ENCODE measurements at regions not wholly inside any gene's neighbourhood (a gene's known extent, or its start where the extent isn't known, plus 50 kb on each side); places are given as distances from the start of the nearest gene placed in this dataset.

DNA sequence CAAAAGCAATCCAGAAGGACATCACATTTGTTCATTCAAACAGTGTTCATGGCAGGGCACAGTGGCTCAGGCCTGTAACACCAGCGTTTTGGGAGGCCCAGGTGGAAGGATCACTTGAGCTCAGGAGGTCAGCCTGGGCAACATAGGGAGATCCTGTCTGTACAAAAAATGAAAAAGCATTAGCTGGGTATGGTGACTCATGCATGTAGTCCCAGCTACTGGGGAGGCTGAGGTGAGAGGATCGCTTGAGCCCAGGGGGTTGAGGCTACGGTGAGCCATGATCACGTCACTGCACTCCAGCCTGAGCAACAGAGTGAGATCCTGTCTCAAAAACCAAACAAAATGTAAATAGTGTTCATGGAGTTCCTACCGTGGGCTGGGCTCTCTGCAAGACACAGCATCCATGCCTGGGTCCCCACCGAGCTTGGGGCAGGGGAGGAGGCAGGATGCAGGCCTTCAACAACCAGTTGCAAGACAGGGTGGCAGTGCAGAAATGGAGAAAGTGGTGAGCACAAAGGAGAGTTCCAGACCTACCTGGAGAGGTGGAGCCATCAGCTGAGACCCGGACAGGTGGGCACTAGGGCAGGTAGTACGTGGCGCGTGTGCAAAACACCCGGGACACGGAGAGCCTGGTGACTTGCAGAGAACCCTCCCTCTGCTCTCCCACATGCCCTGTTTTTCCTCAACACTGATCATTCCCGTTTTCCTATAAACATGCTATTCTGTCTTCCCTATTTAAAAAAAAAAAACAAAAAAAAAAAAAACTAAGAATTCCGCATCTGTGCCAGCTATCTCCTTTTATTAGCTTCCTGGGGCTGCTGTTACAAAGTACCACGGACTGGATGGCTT lies 138.9 kb downstream of the TOMM20 start:
- DNase-seq (ENCODE audit: low read depth in 3 of 3), result no peak

DNA sequence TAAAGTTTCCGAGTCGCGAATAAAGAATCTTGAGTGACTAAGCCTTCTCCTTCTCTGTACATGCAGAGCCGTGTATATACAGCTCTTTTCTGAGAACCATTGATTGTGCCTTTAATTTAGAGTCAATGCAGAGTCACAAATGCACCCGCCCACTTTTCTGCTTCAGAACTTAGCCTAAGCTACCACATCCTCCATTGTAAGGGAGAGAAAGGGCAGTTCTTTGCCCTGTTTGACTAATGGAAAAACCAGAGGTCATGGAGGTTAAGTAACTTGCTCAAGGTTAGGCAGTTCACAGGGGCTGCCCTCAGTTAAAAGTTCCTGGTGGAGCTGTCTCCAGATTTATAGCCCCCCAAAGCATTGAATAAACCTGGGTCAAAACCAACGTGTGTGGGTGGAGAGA lies 139.6 kb downstream of the TOMM20 start:
- no peak for DNase-seq (ENCODE audit: low read depth in 3 of 3)

DNA sequence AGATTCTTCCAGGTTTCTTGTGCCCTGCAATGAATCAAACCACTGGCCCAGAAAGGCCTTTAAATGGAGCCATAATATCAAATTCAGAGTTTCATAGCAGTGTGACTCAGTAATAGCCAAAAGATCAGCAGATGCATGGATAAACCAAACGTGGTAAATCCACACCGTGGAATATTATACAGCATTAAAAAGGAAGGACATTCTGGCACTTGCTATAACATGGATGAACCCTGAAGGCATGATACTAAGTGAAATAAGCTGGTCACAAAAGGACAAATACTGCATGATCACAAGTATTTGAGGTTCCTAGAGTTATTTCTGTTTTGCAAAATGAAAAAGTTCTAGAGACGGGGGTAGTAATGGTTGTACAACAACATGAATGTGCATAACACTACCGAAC lies 140.1 kb downstream of the TOMM20 start:
- no peak for DNase-seq (ENCODE audit: low read depth in 3 of 3)

DNA sequence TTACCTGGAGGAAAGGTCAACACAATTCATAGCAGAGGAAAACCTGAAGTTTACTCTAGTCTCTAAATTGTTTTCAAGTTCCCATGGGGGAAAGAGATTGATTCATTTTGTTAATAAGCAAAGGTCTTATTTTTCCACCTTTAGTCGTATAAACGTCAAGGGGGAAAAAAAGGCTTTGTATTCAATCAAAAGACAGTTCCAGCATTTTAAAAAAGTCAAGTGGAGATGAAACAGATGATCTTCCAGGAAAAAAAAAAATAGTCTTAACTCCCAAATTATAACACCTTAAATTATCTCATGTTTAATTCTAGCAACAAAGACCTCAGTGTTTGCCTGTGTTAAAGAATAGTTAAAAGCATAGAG lies 140.5 kb downstream of the TOMM20 start:
- no peak for DNase-seq (ENCODE audit: low read depth in 3 of 3)

DNA sequence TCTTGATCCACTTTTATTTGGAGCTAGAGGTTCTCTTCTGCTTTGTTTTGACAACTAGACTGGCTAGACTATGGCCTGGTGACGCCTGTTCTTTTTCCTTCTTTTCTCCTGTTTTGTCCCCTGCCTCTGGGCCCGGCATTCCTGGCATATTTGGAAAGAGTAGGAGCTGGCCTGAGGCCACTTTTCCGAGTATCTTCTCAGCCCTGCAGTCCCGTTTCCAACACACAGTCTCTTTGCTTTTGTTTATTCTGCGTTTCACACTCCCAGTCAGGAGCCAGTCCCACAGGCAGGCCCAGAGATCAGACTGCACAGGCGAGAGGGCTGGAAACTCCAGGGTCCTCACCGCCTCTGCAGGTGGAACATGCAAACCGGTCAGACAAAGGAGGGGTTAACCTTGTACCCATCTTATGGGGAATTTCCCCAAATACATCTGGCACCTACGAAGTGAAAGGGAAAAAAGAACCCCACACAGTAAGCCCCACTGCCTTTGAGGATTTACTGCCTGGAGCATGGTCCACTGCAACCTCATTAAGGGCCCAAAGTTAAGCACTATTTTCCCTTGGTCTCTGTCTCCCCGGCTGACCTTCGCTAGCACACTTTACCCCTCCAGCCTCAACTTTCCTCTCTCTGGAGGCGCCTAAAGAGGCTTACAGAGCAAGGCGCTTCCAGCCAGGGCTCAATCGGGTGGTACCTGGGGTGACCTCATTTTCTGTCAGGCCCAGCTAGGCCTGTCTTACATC lies 141.1 kb downstream of the TOMM20 start:
- DNase-seq (ENCODE audit: low read depth in 3 of 3), result peak in 1 of 3 experiments; percentile 41

DNA sequence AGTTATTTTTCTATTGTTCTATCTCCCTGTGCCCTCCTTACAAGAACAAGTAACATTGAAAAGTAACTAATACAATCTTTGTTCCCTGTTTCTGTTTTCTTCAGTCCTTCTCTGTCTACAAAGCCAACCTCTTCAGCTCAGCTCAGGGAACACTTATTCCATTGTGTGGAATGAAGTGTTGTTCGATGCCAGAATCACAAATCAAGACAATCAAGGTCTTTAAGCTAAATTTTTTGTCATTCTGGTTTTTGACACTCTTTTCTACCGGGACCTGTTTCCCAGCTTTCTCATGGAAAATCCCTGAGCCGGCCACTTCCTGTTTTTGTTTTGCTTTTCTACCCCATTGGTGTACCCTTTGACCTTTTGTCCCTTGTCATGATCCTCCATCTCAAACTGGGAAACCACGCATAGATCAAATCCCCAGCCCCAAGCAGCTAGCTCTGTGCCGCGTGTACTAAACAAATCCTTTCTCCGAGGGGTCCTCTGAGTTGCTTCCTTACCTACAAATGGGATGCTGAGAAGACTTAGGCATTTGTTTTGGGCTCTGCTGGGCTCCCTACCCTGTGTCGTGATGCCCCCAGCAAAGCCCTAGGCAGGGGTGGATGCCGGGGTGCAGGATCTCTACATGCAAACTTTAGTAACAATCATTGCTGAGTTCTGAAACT lies 141.8 kb downstream of the TOMM20 start:
- no peak for DNase-seq (ENCODE audit: low read depth in 3 of 3)

DNA sequence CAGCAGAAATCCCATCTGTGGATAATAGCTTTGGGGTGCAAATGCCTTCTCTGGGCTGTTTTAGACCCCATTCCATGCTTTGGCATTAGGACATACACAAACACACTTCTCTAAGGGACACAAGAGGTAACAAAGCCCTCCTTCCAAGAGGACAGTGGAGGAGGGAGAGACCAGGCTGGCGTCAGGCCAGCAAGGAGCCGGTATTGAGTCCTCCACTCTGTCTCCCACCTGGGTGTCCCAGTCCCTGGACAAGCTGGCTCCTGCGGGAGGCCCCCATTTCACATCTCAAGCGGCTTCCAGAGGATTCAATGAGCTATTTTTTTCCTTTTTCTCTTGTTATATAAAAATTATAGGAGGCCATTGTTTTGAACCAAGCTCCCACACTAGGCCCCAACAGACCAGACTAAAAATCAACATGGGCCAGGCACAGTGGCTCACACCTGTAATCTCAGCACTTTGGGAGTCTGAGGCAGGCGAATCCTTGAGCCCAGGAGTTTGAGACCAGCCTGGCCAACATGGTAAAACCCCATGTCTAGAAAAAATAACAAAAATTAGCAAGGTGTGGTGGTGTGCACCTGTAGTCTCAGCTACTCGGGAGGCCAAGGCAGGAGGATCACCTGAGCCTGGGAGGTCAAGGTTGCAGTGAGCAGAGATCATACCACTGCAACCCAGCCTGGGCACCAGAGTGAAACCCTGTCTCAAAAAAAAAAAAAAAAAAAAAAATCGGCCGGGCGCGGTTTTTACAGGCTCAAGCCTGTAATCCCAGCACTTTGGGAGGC lies 142.9 kb downstream of the TOMM20 start:
- DNase-seq (ENCODE audit: low read depth in 3 of 3), result no peak

DNA sequence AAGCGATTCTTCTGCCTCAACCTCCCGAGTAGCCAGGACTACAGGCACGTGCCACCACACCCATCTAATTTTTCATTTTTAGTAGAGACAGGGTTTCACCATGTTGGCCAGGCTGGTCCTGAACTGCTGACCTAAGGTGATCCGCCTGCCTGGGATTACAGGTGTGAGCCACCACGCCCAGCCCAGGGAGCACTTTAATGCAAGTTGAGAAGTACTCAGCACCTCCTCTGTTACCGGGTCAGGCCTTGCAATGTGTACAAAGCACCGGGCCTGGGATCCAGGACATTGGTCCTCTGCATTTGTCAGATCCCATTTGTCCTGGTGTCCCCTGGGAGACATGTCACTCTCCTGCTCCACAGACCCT lies 143.6 kb downstream of the TOMM20 start:
- no peak for DNase-seq (ENCODE audit: low read depth in 3 of 3)

DNA sequence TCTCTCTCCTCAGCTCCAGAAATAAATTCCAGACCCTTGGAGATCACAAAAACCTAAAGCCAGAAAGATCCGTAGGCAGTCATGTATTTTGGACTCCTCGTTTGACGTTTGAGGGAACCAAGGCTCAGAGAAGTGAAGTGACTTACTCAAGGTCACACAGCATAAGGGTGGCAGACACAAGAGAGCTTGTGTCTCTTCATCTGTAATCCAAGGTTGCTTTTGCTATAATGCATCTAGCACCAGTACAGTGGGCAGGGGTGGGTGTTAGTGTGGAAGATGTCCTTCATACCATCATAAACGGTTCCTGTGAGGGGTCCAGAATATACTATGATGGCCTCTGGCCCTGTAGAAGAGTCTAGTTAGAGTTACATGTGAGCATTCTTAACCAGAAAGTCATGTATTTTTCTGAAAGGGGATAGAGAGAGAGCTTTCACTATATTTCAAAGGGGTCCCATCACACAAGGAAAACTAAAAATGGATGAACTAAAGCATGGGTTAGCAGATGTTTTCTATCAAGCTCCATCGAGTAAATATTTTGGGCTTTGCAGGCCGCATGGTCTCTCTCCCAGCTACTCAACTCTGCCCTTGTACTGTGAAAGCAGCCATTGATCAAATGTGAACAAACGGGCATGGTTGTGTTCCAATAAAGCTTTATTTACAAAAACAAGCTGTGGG lies 144.9 kb downstream of the TOMM20 start:
- no peak for DNase-seq (ENCODE audit: low read depth in 3 of 3)

DNA sequence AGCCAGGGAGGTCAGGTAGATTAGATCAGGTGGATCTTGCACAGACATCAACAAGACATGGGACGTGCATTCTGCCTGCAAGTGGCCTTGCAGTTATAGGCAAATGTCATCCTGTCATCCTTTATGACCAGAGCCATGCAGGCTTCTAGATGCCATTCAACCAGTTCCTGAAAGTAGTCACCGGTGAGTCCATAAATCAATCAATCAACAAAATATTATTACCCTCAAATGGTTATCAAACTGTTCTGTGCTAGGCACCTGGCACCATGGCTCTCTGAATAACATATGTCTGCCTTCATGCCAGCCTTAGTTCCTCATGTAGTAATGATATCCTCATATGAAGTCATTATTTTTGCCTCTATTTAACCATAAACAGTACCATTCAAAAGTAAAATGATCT lies 146.9 kb downstream of the TOMM20 start:
- DNase-seq (ENCODE audit: low read depth in 3 of 3), result no peak

DNA sequence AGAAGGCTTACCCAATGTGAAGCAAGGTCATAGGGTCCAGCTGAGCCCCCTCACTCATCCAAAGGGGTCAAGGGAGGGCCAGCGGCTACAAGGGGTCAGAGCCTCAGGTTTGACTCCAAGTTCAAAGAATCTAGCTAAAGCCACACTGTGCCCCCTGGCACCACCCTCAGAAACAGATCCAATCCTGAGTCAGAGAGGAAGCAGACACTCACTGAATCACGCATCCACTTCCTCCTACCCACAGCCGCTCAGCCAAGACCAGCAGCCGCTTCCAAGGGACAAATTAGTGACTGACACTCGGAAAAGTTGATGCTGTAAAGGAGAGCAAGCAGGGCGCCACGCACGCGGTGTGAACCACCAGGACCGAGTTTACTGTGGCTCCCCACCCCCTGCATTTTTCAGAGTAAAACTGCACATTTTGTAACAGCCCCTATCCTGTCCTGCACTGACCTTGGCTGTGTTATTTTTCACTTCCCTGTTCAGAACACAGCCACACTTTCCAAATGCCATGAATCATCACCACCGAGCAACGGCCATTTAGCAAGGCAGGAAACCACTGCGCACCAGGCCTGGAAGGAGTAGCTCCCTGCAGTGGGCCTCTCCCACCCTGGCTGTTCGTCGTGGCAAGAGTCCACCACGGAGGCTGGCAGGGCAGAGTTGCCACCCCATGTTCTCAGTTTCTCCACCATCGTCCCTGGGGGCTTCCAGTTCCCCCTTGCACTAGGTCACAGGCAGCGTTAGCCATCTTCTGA lies 147.8 kb downstream of the TOMM20 start:
- peak; percentile 38 to 83 (median 65) for DNase-seq (ENCODE audit: low read depth in 3 of 3)

DNA sequence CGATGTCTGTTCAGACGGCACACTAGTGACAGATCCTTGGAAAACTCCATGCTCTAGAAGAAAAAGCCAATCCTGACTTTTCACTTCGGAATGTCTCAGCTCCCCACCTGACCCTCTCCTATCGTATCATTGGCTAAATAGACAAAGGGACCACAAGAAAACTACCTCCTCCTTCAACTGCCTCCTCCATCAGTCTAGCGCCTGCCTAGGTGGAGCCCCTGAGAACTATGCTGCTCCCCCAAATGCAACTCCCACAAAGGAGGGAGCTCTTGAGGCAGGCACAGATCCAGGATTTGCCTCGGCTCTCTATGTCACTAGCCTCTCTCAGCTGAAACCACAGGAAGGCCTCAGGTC lies 148.4 kb downstream of the TOMM20 start:
- DNase-seq (ENCODE audit: low read depth in 3 of 3), result no peak

DNA sequence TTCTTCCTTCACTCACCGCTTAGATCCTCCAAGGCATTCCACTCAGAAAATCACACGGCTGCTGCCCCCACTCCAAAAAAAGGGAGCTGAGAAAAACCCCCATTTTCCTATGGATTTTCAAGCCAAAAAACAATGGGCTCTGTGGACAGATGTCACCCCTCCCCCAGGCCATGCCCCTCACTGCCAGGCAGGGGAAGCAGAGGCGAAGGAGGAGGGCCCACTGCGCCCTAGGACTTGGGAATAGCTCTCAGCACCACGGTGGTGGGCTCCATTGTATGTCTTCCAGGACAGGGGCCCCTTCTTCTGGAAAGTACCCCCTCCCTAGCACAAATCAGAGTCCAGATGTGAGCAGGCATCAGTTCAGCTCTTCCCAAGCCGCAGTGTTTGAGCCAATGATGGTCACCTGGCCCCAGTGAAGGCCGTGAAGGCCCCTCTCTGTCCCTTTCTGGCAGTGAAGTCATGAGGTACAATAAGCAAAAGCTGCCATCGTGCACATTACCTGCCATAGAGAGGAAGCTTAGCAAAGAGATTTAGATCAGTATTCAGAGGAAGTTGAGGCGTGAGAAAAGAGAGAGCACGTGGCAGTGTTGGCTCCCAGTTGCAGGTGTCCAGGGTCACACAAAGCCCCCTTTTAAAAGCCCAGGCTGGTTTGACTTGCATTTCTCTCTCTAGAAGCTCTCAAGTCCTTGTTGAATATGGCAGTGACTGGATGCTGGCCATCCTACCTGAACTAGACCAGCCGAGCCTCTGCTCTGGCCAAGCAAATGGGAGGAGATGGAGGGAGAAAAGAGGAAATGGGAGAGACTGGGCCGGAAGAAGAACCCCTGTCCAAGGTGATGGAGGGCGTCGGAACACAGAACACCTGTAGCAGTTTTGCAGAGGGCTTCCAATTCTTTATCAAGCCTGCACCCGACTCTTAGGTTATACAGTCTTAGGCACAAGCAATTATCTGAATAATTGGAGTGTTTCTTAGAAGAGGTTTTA lies 149.0 kb downstream of the TOMM20 start:
- DNase-seq (ENCODE audit: low read depth in 3 of 3), result no peak

DNA sequence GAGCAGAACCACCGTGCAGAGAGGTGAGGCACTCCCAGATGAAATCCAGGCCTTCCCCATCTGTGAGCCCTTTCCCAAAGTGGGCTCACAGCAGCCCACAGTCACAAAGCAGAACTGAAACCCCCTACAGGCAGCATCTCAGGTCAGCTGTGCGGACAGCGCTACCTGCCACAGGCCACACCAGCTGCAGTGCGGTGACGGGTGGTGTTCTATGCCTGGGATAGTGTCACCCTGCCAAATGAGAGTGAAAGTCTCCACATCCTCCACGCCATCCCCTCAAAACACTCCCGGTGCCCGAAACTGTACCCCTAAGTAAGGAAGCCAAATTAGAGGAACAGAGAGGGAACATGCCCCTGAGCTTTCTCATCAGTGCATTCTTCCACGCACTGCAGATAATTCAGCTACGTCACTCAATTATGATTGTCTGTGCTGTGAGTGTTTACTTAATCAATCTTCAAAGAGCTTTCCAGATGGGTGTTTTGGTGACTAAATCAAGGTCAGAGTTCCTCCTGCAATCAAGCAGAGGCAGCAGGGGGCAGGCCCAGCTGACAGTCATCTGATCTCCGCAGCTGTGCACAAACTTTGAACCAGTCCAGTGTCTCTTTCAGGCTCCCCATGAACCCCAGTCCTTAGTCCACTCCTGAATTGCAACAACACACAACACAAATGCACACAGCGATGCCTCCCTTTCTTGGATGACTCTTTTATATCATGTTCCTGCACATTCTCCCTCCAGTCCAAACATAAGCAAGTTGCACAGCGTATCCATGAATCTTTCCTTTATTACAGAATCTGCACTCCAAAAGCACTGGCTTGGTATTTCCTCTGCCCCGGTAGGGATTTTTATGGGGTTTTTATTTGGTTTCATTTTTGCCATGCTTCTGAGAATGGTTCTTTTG lies 150.0 kb downstream of the TOMM20 start:
- peak in 2 of 3 experiments; percentile 34 to 41 for DNase-seq (ENCODE audit: low read depth in 3 of 3)

DNA sequence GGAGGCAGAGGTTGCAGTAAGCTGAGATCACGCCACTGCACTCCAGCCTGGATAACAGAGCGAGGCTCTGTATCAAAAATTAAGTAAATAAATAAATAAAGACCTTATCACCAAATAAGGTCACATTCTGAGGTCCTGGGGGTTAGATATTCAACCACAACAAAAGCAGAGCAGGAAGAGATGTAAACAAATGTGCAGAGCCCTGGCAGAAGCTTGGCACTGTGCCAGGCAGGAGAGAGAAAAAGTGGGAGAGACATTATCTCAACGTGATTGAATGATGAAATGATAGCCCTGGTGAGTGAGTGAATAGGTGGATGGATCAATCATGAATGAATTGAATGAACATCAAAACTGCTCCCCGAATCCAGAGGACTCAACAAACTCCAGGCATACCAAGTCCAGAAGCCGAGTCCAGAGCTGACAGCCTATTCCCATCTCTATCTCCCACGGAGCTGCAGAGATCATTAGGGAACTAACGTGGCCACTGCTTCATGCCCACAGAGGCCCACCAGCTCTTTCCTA lies 150.7 kb downstream of the TOMM20 start:
- no peak for DNase-seq (ENCODE audit: low read depth in 3 of 3)

DNA sequence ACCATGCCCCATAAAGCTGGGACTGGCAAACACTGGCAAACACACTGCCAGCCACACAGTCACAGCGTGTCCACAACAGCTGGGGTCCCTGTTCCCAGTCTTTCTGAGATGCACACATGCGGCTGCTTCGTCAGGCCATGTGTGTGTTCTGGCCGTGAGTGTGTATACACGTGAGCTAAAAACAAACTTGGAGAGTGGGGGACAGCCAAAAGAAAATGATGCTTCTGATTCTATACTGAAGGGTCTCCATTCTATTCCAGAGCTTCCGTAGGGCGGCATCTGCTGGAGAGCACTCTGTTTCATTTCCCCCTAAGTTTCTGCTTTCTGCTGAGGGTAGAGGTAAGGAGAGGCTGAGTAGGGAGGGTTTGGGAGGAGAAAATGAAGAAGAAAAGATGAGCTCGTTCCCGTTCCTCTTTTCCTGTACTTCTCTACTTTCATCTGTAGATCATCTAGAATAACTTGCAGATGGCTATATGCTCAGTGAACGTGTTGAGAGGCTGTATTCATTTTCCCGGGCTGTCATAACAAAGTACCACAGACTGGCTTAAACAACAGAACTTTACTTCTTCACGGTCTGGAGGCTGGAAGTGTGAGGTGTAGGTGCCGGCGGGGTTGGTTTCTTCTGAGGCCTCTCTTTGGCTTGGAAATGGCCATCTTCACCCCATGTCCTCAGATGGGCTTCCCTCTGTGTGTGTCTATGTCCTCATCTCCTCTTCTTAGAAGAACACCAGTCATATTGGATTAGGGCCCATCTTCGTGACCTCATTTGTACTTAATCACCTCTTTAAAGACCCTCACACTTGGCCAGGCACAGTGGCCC lies 151.6 kb downstream of the TOMM20 start:
- DNase-seq (ENCODE audit: low read depth in 3 of 3), result no peak
